ENCODE measurements at regions not wholly inside any gene's neighbourhood (a gene's known extent, or its start where the extent isn't known, plus 50 kb on each side); places are given as distances from the start of the nearest gene placed in this dataset.
"Not testable (repeated sequence)": the region's sequence is repeated elsewhere in the genome, so short reads cannot be mapped to it uniquely, and the experiment has no call there.

GRCh38 chr21:6507632-6508031, 4013.8 kb upstream of the TPTE start:
- TF ChIP-seq, protein P1, sequence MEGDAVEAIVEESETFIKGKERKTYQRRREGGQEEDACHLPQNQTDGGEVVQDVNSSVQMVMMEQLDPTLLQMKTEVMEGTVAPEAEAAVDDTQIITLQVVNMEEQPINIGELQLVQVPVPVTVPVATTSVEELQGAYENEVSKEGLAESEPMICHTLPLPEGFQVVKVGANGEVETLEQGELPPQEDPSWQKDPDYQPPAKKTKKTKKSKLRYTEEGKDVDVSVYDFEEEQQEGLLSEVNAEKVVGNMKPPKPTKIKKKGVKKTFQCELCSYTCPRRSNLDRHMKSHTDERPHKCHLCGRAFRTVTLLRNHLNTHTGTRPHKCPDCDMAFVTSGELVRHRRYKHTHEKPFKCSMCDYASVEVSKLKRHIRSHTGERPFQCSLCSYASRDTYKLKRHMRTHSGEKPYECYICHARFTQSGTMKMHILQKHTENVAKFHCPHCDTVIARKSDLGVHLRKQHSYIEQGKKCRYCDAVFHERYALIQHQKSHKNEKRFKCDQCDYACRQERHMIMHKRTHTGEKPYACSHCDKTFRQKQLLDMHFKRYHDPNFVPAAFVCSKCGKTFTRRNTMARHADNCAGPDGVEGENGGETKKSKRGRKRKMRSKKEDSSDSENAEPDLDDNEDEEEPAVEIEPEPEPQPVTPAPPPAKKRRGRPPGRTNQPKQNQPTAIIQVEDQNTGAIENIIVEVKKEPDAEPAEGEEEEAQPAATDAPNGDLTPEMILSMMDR (IDR thresholded peaks at IDR 0.05): not testable (repeated sequence)
- TF ChIP-seq POLR2A, POLR2AphosphoS5 (IDR thresholded peaks at IDR 0.05): not testable (repeated sequence)
